GM12873 (cell line): ENCODE measurements at regions not wholly inside any gene's neighbourhood (a gene's known extent, or its start where the extent isn't known, plus 50 kb on each side); places are given as distances from the start of the nearest gene placed in this dataset.

ENCODE experiments used
- CTCF ChIP-seq: IDR thresholded peaks from 2 replicates; pipeline ENCODE4 v1.5.1; 2012; ENCODE audit warnings: low read depth, mild to moderate bottlenecking, moderate library complexity, low read length, control low read depth; ENCODE audit not compliant: insufficient read depth; ENCODE audit errors: missing control alignments

GRCh38 chr14:82626156-82627066 lies 1092.8 kb upstream of the SEL1L start:
- no peak for TF ChIP-seq CTCF

- TF ChIP-seq CTCF, result no peak
These were observed 1102.3 kb upstream of the SEL1L start for GRCh38 chr14:82635915-82636314.

GRCh38 chr14:82636426-82636825 lies 1102.8 kb upstream of the SEL1L start:
- no peak for TF ChIP-seq CTCF

- no peak for TF ChIP-seq CTCF
These were observed 1107.4 kb upstream of the SEL1L start for GRCh38 chr14:82641050-82641540.

- TF ChIP-seq CTCF, result no peak
These were observed 1108.8 kb upstream of the SEL1L start for GRCh38 chr14:82642425-82642824.

- no peak for TF ChIP-seq CTCF
These were observed 1113.6 kb upstream of the SEL1L start for GRCh38 chr14:82647088-82647810.

- TF ChIP-seq CTCF, result no peak
These were observed 1122.1 kb upstream of the SEL1L start for GRCh38 chr14:82655770-82656169.
